Right renal cortex interstitium (tissue), 3 donors: ENCODE measurements at regions not wholly inside any gene's neighbourhood (a gene's known extent, or its start where the extent isn't known, plus 50 kb on each side); places are given as distances from the start of the nearest gene placed in this dataset.
"Not testable (repeated sequence)": the region's sequence is repeated elsewhere in the genome, so short reads cannot be mapped to it uniquely, and the experiment has no call there.

Source experiments
- DNase-seq, 3 donors: peaks; one replicate each; pipeline ENCODE4 v3.0.0-alpha.2; 2013; ENCODE audit warnings: low read depth in 3 of 3, low spot score in 2 of 3

GRCh38 chr7:25686493-25686892, 458.2 kb upstream of the NPVF start:
- DNase-seq, result no peak

GRCh38 chr7:25694211-25694610, 457.8 kb upstream of the NFE2L3 start:
- DNase-seq, result no peak

GRCh38 chr7:25694699-25695098, 457.3 kb upstream of the NFE2L3 start:
- DNase-seq, result no peak

GRCh38 chr7:25696571-25696970, 455.4 kb upstream of the NFE2L3 start:
- no peak for DNase-seq

- peak in 2 of 3 donors; percentile 54 to 68 for DNase-seq
Measured at GRCh38 chr7:25698451-25699113, 453.4 kb upstream of the NFE2L3 start.

GRCh38 chr7:25700141-25700540, 451.9 kb upstream of the NFE2L3 start:
- DNase-seq, result not testable (repeated sequence)

- no peak for DNase-seq
Measured at GRCh38 chr7:25704413-25704812, 447.6 kb upstream of the NFE2L3 start.

- DNase-seq, result no peak
Measured at GRCh38 chr7:25706764-25707163, 445.2 kb upstream of the NFE2L3 start.

GRCh38 chr7:25707768-25708620, 444.0 kb upstream of the NFE2L3 start:
- DNase-seq, result no peak

GRCh38 chr7:25710959-25711358, 441.0 kb upstream of the NFE2L3 start:
- DNase-seq, result no peak

- no peak for DNase-seq
Measured at GRCh38 chr7:25711940-25712339, 440.1 kb upstream of the NFE2L3 start.

- no peak for DNase-seq
Measured at GRCh38 chr7:25712500-25712899, 439.5 kb upstream of the NFE2L3 start.

GRCh38 chr7:25714013-25714412, 438.0 kb upstream of the NFE2L3 start:
- no peak for DNase-seq

- DNase-seq, result no peak
Measured at GRCh38 chr7:25716421-25716820, 435.6 kb upstream of the NFE2L3 start.

GRCh38 chr7:25718596-25718995, 433.4 kb upstream of the NFE2L3 start:
- DNase-seq, result no peak

GRCh38 chr7:25719190-25719896, 432.7 kb upstream of the NFE2L3 start:
- no peak for DNase-seq

GRCh38 chr7:25720427-25720826, 431.6 kb upstream of the NFE2L3 start:
- DNase-seq, result no peak

GRCh38 chr7:25722856-25723255, 429.1 kb upstream of the NFE2L3 start:
- no peak for DNase-seq

GRCh38 chr7:25725451-25725850, 426.5 kb upstream of the NFE2L3 start:
- no peak for DNase-seq

GRCh38 chr7:25726170-25726780, 425.7 kb upstream of the NFE2L3 start:
- no peak for DNase-seq

- no peak for DNase-seq
Measured at GRCh38 chr7:25726781-25727311, 425.2 kb upstream of the NFE2L3 start.
